Endodermal cell (in vitro differentiated cells): ENCODE measurements at regions not wholly inside any gene's neighbourhood (a gene's known extent, or its start where the extent isn't known, plus 50 kb on each side); places are given as distances from the start of the nearest gene placed in this dataset.

Experiments
- DNase-seq: peaks from one replicate; pipeline ENCODE4 v3.0.0-alpha.2; 2017
- H3K27ac ChIP-seq: 2 replicates; pipeline ENCODE4 v1.5.1; 2013; ENCODE audit warnings: mild to moderate bottlenecking, low read depth, low read length, moderate library complexity
- H3K27me3 ChIP-seq: 2 replicates; pipeline ENCODE4 v1.6.1; 2013; ENCODE audit warnings: mild to moderate bottlenecking, low read length, moderate library complexity; ENCODE audit not compliant: insufficient read depth, control insufficient read depth, poor library complexity, severe bottlenecking
- H3K36me3 ChIP-seq: 2 replicates; pipeline ENCODE4 v1.7.0; 2013; ENCODE audit warnings: mild to moderate bottlenecking, low read length, moderate library complexity; ENCODE audit not compliant: control insufficient read depth, insufficient read depth
- H3K4me1 ChIP-seq: one replicate; pipeline ENCODE4 v1.7.0; 2013; ENCODE audit warnings: low read length; ENCODE audit not compliant: control insufficient read depth, insufficient read depth
- H3K4me3 ChIP-seq: 2 replicates; pipeline ENCODE4 v1.5.1; 2013; ENCODE audit warnings: mild to moderate bottlenecking, low read length, moderate library complexity
- H3K9ac ChIP-seq: 2 replicates; pipeline ENCODE4 v1.6.1; 2013; ENCODE audit warnings: mild to moderate bottlenecking, low read length, moderate library complexity; ENCODE audit not compliant: poor library complexity, severe bottlenecking; ENCODE audit errors: extremely low read depth
- H3K9me3 ChIP-seq: 2 replicates; pipeline ENCODE4 v1.6.1; 2013; ENCODE audit warnings: mild to moderate bottlenecking, low read length, moderate library complexity; ENCODE audit not compliant: control insufficient read depth
- H3K27ac Mint-ChIP-seq: 2 replicates; pipeline ENCODE4 v1.8.0; 2020; ENCODE audit warnings: mixed read lengths
- H3K27me3 Mint-ChIP-seq: 2 replicates; pipeline ENCODE4 v1.8.0; 2021; ENCODE audit warnings: mild to moderate bottlenecking, mixed read lengths; ENCODE audit not compliant: insufficient read depth
- H3K36me3 Mint-ChIP-seq: 2 replicates; pipeline ENCODE4 v1.8.0; 2020; ENCODE audit warnings: low read depth, mixed read lengths
- H3K4me1 Mint-ChIP-seq: 2 replicates; pipeline ENCODE4 v1.8.0; 2020; ENCODE audit warnings: mixed read lengths
- H3K4me3 Mint-ChIP-seq: 2 replicates; pipeline ENCODE4 v1.8.0; 2020; ENCODE audit warnings: mild to moderate bottlenecking, moderate library complexity, mixed read lengths
- H3K9me3 Mint-ChIP-seq: 2 replicates; pipeline ENCODE4 v1.8.0; 2020; ENCODE audit warnings: mild to moderate bottlenecking, mixed read lengths
- WGBS, 2 experiments: methylation state at CpG; one replicate each; pipeline versions ENCODE4 v1.1.5 to v1.1.7; 2013; ENCODE audit warnings: missing lambda C conversion rate in 2 of 2, mixed read lengths in 1 of 2; ENCODE audit not compliant: insufficient coverage in 1 of 2, insufficient read length in 1 of 2; 5-methylcytosine and 5-hydroxymethylcytosine counted together
- TF ChIP-seq, protein P1 (sequence below): fragments of 200-600 bp; sonication (generic); conservative IDR thresholded peaks from 2 replicates; pipeline ENCODE4 v1.5.0; 2021; ENCODE audit warnings: antibody characterized with exemption, mild to moderate bottlenecking

DNA sequence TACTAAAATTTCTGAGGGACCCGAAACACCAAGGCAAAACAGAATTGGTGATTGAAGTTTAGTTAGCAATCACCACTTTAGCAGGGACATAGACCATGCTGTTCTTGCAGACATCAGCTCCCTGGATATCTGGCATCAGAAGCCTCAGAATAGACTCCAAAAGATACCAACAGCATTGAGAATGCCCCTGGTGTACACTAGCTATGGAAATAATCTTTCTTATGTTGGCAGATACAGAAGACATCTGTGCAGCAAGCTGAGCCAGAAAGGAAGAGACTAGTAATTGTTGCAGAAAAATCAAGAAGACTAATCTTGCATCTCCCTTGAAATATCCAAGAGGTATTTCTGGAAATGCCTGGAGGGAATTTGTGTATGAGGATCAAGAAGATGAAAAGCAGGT is 521.6 kb downstream of the TRHDE start:
- no peak overlapping the region for H3K4me3 ChIP-seq
- WGBS, 2 experiments: 86 to 100% methylated on average over 1 of the region's 1 CpG

DNA sequence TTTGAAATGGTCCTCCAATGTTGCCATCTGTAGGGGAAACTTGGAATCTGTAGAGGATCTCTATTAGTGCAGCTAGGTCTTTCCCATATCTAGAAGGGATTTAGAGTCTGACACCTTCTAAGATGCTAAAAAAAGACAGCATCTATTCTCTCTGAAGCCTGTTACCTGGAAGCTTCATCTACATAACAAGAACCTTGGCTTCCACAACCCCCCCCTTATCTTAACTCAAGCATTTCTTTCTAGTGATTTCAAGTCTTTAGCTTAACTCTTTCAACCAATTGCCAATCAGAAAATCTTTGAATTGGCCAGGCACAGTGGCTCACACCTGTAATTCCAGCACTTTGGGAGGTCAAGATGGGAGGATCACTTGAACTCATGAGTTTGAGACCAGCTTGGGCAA is 543.3 kb downstream of the TRHDE start:
- Mint-ChIP-seq H3K27ac (no peak overlapping the region), H3K9me3 (peaks cover 79% of the 10 kb centered on the region), H3K4me1 (no peaks in the 10 kb centered on the region), H3K27me3 (no peaks in the 10 kb centered on the region), H3K4me3 (no peak overlapping the region), H3K36me3 (peaks cover 24% of the 10 kb centered on the region)
- H3K4me1 ChIP-seq: no peaks in the 10 kb centered on the region
- no peak for DNase-seq
- H3K9me3 ChIP-seq: peaks cover 78% of the 10 kb centered on the region
- H3K27me3 ChIP-seq: no peaks in the 10 kb centered on the region
- H3K9ac ChIP-seq: no peak overlapping the region
- H3K4me3 ChIP-seq: no peak overlapping the region
- peaks cover 5% of the 10 kb centered on the region for H3K36me3 ChIP-seq
- TF ChIP-seq, protein P1, sequence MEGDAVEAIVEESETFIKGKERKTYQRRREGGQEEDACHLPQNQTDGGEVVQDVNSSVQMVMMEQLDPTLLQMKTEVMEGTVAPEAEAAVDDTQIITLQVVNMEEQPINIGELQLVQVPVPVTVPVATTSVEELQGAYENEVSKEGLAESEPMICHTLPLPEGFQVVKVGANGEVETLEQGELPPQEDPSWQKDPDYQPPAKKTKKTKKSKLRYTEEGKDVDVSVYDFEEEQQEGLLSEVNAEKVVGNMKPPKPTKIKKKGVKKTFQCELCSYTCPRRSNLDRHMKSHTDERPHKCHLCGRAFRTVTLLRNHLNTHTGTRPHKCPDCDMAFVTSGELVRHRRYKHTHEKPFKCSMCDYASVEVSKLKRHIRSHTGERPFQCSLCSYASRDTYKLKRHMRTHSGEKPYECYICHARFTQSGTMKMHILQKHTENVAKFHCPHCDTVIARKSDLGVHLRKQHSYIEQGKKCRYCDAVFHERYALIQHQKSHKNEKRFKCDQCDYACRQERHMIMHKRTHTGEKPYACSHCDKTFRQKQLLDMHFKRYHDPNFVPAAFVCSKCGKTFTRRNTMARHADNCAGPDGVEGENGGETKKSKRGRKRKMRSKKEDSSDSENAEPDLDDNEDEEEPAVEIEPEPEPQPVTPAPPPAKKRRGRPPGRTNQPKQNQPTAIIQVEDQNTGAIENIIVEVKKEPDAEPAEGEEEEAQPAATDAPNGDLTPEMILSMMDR: no peak
- no peak overlapping the region for H3K27ac ChIP-seq

More for the DNA sequence above, 521.6 kb downstream of the TRHDE start:
- TF ChIP-seq, protein P1: no peak
- Mint-ChIP-seq H3K27ac (no peak overlapping the region), H3K36me3 (no peaks in the 10 kb centered on the region), H3K4me3 (no peak overlapping the region), H3K4me1 (no peaks in the 10 kb centered on the region), H3K9me3 (peaks cover 29% of the 10 kb centered on the region), H3K27me3 (no peaks in the 10 kb centered on the region)
- DNase-seq: no peak
- Histone ChIP-seq H3K9ac (no peak overlapping the region), H3K4me1 (no peaks in the 10 kb centered on the region), H3K36me3 (no peaks in the 10 kb centered on the region), H3K27ac (no peak overlapping the region), H3K9me3 (peaks cover 10% of the 10 kb centered on the region), H3K27me3 (no peaks in the 10 kb centered on the region)

DNA sequence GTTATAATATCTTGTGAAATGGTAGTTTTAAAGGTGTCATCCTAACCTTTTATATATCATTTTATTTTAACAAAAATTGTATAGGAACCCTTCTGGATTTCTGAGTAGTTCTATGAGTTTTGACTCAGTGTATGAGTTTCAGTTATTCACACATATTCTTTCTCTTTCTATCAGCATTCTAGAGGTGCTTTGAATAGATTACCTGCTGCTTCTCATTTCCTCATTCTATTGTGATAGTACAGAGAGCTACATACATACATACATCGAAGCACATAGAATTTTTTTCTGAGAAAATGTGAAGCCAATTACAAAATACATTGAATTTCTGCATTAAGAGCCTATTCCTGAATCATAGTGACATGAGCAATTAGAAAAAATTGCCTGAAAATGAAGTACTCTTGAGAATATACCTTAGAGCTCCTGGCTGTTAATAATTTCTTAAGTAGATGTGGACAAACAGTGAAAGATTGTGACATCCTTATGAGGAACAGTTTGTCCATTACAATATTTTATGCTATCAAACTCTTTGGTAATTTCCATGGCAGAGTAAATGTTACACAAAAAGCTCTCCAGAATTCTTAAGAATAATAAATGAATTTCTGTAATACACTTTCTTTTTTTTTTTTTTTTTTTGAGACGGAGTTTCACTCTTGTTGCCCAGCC is 556.6 kb downstream of the TRHDE start:
- no peaks in the 10 kb centered on the region for H3K36me3 ChIP-seq
- peaks cover 5% of the 10 kb centered on the region for H3K4me1 ChIP-seq
- TF ChIP-seq, protein P1: no peak
- H3K9ac ChIP-seq: no peak overlapping the region
- no peak for DNase-seq
- Mint-ChIP-seq H3K27me3 (no peaks in the 10 kb centered on the region), H3K4me3 (no peak overlapping the region), H3K9me3 (peaks cover 28% of the 10 kb centered on the region), H3K4me1 (peaks cover 16% of the 10 kb centered on the region), H3K27ac (no peak overlapping the region), H3K36me3 (peaks cover 16% of the 10 kb centered on the region)
- peak overlapping the region; percentile 48 for H3K4me3 ChIP-seq
- no peaks in the 10 kb centered on the region for H3K27me3 ChIP-seq
- 71 to 90% methylated on average over 1 to 2 of the region's 2 CpGs for WGBS, 2 experiments
- peaks cover 19% of the 10 kb centered on the region for H3K9me3 ChIP-seq
- H3K27ac ChIP-seq: no peak overlapping the region
